Urothelium cell line (cell line): ENCODE measurements at regions not wholly inside any gene's neighbourhood (a gene's known extent, or its start where the extent isn't known, plus 50 kb on each side); places are given as distances from the start of the nearest gene placed in this dataset.

Experiments used
- DNase-seq: peaks from one replicate; pipeline ENCODE4 v3.0.0; 2011; ENCODE audit warnings: low spot score, mixed read lengths
- FAIRE-seq: peaks from 2 replicates; lab custom pipeline; 2011; peaks lifted over from hg19 to GRCh38; lab: Jason Lieb, UNC

DNA sequence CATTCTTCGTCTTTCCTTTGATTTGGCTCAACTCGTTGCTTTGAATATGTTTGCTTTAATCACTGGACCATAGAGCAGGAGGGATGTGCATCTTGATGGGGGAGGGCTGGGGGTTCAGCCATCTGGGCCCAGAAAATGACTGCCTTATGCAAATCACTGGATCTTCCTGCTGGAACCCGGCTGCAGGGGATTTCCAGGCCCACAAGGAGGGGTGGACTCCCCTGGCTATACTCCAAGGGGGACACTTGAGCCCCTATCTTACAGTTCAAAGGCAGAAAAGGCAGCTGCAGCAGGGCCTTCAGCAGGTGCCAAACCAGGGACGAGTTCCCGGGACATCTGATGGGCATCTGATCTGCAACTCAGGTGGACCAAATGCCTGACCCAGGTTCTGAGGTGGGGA lies 122.5 kb downstream of the DICER1 start:
- DNase-seq: no peak
- FAIRE-seq: no peak

GRCh38 chr14:95033682-95034632 lies 123.4 kb downstream of the DICER1 start:
- no peak for FAIRE-seq
- no peak for DNase-seq

- no peak for DNase-seq
- no peak for FAIRE-seq
These were observed 124.3 kb downstream of the DICER1 start for GRCh38 chr14:95033031-95033430.

- FAIRE-seq (no peak), DNase-seq (no peak)
These were observed 130.4 kb downstream of the DICER1 start for GRCh38 chr14:95026851-95027463.

- DNase-seq: no peak
- no peak for FAIRE-seq
These were observed 131.4 kb downstream of the DICER1 start for GRCh38 chr14:95025941-95026340.

DNA sequence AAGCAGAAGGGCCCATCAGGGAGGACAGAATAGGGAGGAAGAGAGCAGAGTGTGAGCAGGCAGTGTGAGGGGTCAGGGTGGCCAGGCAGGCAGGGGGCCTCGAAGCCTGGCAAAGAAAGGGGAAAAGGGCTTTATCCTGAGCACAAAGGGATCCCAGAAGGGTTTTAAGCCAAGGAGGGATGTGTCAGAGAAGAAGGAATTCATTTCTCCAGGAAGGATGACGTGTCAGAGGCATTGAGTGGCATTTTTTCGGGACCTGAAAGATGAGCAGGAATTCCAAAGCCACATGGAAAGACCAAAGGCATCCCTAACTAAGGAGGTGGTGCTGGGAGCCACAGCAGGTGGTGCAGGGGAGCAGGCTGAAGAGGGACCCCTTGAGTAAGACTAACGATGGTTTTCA lies 132.1 kb downstream of the DICER1 start:
- peak; percentile 12 for DNase-seq
- no peak for FAIRE-seq

GRCh38 chr14:95024380-95024779 lies 132.9 kb downstream of the DICER1 start:
- DNase-seq: no peak
- FAIRE-seq: no peak

DNA sequence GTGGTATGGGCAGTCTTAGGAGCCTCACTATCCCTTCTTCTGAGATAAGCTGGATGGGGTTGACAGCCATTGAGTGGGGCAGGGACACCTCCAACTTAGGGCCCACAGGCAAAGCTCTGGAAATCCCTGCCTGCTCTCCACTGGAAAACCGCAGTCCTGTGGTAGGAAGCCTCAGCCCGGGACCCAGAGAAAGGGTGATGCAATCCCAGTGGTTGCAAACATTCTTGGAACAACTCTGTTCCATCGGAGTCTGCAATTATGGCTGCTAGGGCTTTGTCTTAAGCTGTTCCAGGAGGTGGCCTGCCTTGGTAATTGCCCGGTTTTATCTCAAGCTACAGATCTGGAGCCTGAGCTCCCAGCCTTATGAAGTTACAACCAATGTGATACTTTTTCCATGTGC lies 133.4 kb downstream of the DICER1 start:
- DNase-seq: peak; percentile 32

DNA sequence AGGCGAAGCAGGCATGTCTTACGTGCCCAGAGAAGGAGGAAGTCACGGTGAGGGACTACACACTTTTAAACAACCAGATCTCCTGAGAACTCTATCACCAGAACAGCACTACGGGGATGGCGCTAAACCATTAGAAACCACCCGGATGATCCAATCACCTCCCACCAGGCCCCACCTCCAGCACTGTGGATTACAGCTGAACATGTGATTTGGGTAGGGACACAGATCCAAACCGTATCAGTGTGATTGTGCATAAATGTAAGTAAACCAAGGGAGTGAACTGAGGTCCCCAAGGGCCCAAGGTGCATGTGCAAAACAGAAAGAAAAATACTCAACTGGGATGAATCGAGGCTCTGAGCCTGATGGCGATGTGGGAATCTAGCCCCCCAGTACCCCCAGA lies 134.2 kb downstream of the DICER1 start:
- DNase-seq (no peak), FAIRE-seq (no peak)

More for the DNA sequence above, 133.4 kb downstream of the DICER1 start:
- no peak for FAIRE-seq

- DNase-seq (no peak), FAIRE-seq (no peak)
These were observed 135.7 kb downstream of the DICER1 start for GRCh38 chr14:95021588-95021987.

DNA sequence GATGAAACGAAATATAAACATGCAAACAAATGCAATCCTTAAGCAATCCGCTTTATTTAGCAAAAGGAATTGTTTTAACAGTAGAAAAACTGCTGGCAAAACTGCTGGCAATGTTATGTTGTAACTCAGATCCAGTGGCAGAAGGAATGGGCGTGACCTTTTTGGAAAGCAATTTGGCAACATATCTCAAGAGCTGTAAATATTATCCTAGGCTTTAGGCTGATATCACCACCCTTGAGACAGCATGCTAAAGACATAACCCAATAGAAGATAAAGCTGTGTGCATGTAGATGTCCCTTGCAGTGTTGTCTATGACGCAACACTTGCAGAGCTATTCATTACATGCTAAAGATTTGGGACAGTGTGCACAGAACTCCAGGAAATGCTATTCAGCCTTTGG lies 138.5 kb downstream of the DICER1 start:
- FAIRE-seq: no peak
- DNase-seq: no peak

GRCh38 chr14:95015046-95015445 lies 142.3 kb downstream of the DICER1 start:
- DNase-seq: no peak
- no peak for FAIRE-seq

- DNase-seq (no peak), FAIRE-seq (no peak)
These were observed 143.3 kb downstream of the DICER1 start for GRCh38 chr14:95014036-95014435.

DNA sequence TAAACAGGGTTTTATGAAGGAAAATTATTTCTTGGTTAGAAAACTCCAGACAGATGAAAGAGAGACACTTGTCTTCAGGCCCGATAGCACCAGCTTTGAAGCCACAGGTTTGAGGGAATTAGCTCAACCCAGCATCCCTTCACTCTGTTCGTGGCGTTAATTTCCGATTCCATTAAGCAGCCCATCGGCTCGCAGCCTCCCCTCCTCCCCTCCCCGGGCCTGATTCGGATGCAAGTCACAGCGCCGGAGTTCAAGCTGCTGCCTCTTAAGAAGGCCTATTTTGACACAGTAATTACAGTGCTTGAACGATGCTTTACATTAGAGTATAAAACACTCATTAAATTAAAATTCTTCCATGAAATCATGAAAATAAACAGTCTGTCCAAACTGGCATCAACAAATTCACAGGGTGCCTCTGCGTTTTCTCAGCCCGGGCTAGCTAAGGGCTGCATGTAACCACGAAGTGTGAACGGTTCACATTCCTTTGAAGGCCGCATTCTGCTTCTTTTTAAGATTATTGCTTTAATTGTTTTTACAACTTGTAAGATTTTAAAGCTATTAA lies 145.8 kb downstream of the DICER1 start:
- FAIRE-seq (no peak), DNase-seq (no peak)

DNA sequence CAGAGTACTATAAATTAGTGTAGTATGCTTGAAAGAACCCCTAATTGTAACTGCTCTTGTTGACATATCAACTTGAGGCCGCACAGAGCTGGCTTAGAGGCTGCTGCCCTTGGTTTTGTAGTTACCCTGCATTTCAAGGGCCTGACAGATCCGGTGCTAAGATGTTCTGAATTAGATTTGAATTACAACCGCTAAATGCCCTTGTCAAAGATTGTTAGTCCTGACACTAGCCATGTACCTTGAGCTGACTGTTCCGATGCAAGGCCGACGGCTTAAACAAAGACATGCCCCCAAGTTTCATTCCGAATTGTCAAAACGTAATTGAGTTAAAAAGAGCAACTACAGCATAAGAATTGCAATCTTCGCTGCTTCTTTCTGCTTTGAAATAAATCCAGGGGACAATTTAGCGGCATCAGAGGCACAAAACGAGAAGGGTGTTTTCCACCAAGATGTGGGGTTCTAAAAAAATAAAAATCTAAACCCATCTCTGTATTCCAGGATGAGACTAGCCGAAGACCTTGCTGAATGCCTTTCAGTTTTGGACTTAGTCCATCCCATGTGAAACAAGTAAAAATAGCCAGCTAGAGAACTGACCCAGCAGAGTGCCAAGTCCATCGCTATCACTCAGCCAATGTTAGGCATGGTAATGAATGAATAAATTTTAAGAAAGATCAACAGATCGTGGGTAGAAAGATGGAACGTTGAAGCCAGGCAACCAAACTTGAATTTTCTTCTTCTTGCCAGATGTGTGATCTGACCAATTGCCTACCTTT lies 148.7 kb downstream of the DICER1 start:
- no peak for FAIRE-seq
- no peak for DNase-seq

GRCh38 chr14:95007921-95008320 lies 149.4 kb downstream of the DICER1 start:
- FAIRE-seq (no peak), DNase-seq (no peak)

DNA sequence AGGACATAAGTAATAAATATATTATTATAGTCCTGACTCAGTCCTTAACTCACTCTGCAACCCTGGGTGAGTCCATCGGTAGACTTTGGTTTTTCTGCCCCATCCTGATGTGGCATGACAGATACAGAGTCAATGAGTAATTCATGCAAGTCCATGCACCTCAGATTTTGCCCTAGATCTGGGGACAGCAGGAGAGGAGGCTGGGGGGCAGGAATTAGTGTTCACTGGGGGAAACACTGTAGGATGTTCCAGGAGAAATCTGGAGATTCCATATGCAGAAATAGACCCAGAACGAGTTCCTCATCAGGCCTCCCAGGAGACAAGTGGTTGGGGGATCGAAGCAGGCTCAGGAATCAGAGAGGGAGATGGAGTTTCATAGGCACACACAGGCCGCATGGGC lies 150.8 kb downstream of the DICER1 start:
- FAIRE-seq (no peak), DNase-seq (no peak)

DNA sequence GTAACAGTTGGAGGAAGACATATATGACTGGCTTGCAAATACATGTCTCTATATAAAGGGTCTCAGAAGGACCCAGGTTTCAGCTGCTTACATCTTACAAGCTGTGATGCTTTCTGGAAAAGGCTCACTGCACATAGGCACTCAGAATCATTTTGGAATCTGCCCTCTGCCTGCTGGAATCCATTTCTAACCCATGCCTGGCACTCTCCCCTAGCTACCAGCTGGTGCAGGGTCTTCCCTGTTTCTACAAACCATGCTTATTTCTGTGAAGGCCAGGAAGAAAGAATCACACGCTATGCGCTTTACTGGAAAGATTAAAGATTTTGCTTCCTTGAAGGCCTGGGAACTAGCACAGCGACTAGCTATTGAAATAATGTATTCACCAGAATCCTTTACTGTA lies 151.3 kb downstream of the DICER1 start:
- DNase-seq: no peak
- FAIRE-seq: no peak

- DNase-seq (no peak), FAIRE-seq (no peak)
These were observed 154.0 kb downstream of the DICER1 start for GRCh38 chr14:95003099-95003960.

DNA sequence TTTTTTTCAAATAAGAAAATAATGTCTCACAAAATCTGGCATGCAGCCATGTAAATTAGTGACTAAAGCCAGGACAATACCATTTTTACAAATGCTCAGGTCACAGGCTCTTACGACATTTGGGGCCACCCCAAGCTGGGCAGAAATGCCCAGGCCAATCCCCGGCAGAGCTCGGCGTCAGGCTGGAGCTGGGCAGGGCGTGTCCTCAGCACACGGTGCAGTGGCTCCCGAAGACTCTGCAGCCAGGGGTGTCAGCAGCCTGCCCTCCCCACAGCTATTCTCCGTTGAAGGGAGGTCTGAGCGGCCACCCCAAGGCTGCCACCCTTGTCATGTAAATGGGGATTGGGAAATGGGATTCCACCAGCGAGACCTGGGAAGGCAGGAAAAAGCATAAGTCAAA lies 158.6 kb downstream of the DICER1 start:
- FAIRE-seq: no peak
- no peak for DNase-seq
